ENCODE measurements at regions not wholly inside any gene's neighbourhood (a gene's known extent, or its start where the extent isn't known, plus 50 kb on each side); places are given as distances from the start of the nearest gene placed in this dataset.
"Not testable (repeated sequence)": the region's sequence is repeated elsewhere in the genome, so short reads cannot be mapped to it uniquely, and the experiment has no call there.

DNA sequence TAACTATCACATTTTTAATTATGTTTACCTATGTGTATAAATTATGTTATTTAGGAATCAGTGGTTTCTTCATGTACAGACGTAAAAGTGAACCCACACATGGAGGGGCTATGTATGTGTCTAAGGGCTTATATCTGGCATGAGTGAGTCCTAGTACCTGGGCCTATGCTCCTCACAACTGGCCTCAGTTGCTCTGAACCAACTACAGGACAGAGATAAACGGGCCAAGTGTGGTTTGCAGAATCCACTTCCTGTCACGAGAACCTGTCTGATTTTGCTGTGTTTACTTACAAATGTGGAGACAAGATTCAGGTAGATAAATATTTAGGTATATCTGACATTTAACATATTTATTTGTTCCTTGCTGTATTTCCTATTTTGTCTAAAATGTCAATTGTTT lies 562.5 kb downstream of the TMEM121 start:
- not testable (repeated sequence) for H3K9me3 ChIP-seq (ENCODE audit: control insufficient read depth in 4 of 4, low read length in 3 of 4); H3K9ac ChIP-seq (ENCODE audit: low read depth in 1 of 2, low read length in 2 of 2); H3K4me3 ChIP-seq (ENCODE audit: low read depth in 1 of 3, low read length in 3 of 3); DNase-seq (ENCODE audit: low spot score); H3K27ac ChIP-seq (ENCODE audit: low read depth in 1 of 2, low read length in 2 of 2); H3K4me1 ChIP-seq (ENCODE audit: control insufficient read depth in 4 of 4, insufficient read depth in 4 of 4, low read length in 3 of 4); H3K27me3 ChIP-seq (ENCODE audit: control insufficient read depth in 4 of 4, insufficient read depth in 4 of 4, low read length in 3 of 4); H3K36me3 ChIP-seq (ENCODE audit: control insufficient read depth in 4 of 4, insufficient read depth in 3 of 4, low read depth in 1 of 4, low read length in 3 of 4)
- WGBS, result 44% methylated on average over 3 of the region's 3 CpGs

DNA sequence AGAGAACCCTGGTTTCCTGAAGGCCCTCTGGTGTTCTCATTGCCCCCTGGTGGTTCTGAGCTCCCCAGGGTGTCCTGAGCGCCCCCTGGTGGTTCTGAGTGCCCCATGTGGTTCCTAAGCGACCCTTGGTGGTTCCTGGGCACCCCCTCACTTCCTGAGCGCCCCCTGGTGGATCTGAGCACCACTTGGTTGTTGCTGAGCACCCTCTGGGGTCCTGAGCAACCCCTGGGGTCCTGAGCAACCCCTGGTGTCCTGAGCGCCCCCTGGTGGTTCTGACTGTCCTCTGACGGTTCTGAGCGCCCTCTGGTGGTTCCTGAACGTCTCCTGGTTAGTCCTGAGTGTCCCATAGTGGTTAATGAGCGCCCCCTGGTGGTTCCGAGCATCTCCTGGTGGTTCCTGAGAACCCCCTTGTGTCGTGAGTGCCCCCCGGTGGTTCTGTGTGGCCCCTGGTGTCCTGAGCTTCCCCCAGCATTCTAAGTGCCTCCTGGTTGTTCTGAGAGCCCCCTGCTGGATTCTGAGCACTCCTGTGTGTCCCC lies 568.3 kb downstream of the TMEM121 start:
- WGBS, result 30% methylated on average over 11 of the region's 11 CpGs
- TF ChIP-seq JUND (IDR thresholded peaks at IDR 0.05) (no peak), RXRA (IDR thresholded peaks at IDR 0.05) (no peak), FOXA1 (IDR thresholded peaks at IDR 0.05) (no peak), SP1 (IDR thresholded peaks at IDR 0.05) (no peak), RAD21 (IDR thresholded peaks at IDR 0.05) (no peak), NR2F2 (IDR thresholded peaks at IDR 0.05) (no peak), MAX (IDR thresholded peaks at IDR 0.05) (no peak), REST (IDR thresholded peaks at IDR 0.05) (no peak), YY1 (IDR thresholded peaks at IDR 0.05) (no peak), HNF4G (IDR thresholded peaks at IDR 0.05) (no peak), GABPA (IDR thresholded peaks at IDR 0.05 in 1 of 2, conservative IDR thresholded peaks at IDR 0.05 in 1 of 2) (no peak), FOXA2 (IDR thresholded peaks at IDR 0.05) (no peak)
- TF ChIP-seq, protein P1, sequence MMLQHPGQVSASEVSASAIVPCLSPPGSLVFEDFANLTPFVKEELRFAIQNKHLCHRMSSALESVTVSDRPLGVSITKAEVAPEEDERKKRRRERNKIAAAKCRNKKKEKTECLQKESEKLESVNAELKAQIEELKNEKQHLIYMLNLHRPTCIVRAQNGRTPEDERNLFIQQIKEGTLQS (IDR thresholded peaks at IDR 0.05), result no peak
- TF ChIP-seq, protein P2, sequence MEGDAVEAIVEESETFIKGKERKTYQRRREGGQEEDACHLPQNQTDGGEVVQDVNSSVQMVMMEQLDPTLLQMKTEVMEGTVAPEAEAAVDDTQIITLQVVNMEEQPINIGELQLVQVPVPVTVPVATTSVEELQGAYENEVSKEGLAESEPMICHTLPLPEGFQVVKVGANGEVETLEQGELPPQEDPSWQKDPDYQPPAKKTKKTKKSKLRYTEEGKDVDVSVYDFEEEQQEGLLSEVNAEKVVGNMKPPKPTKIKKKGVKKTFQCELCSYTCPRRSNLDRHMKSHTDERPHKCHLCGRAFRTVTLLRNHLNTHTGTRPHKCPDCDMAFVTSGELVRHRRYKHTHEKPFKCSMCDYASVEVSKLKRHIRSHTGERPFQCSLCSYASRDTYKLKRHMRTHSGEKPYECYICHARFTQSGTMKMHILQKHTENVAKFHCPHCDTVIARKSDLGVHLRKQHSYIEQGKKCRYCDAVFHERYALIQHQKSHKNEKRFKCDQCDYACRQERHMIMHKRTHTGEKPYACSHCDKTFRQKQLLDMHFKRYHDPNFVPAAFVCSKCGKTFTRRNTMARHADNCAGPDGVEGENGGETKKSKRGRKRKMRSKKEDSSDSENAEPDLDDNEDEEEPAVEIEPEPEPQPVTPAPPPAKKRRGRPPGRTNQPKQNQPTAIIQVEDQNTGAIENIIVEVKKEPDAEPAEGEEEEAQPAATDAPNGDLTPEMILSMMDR (IDR thresholded peaks at IDR 0.05; ENCODE audit: low read depth, low read length, missing input control), result no peak
- DNase-seq (ENCODE audit: low spot score), result no peak

More for the DNA sequence above, 568.3 kb downstream of the TMEM121 start:
- H3K4me3 ChIP-seq (ENCODE audit: low read depth in 1 of 3, low read length in 3 of 3), result no peak overlapping the region
- H3K27ac ChIP-seq (ENCODE audit: low read depth in 1 of 2, low read length in 2 of 2), result no peak overlapping the region
- H3K27me3 ChIP-seq (ENCODE audit: control insufficient read depth in 4 of 4, insufficient read depth in 4 of 4, low read length in 3 of 4), result no peaks in the 10 kb centered on the region
- no peaks in the 10 kb centered on the region for H3K4me1 ChIP-seq (ENCODE audit: control insufficient read depth in 4 of 4, insufficient read depth in 4 of 4, low read length in 3 of 4)
- no peak overlapping the region for H3K9ac ChIP-seq (ENCODE audit: low read depth in 1 of 2, low read length in 2 of 2)
- no peaks in the 10 kb centered on the region for H3K9me3 ChIP-seq (ENCODE audit: control insufficient read depth in 4 of 4, low read length in 3 of 4)
- no peaks in the 10 kb centered on the region for H3K36me3 ChIP-seq (ENCODE audit: control insufficient read depth in 4 of 4, insufficient read depth in 3 of 4, low read depth in 1 of 4, low read length in 3 of 4)
